ENCODE measurements at regions not wholly inside any gene's neighbourhood (a gene's known extent, or its start where the extent isn't known, plus 50 kb on each side); places are given as distances from the start of the nearest gene placed in this dataset.
"Not testable (repeated sequence)": the region's sequence is repeated elsewhere in the genome, so short reads cannot be mapped to it uniquely, and the experiment has no call there.

DNA sequence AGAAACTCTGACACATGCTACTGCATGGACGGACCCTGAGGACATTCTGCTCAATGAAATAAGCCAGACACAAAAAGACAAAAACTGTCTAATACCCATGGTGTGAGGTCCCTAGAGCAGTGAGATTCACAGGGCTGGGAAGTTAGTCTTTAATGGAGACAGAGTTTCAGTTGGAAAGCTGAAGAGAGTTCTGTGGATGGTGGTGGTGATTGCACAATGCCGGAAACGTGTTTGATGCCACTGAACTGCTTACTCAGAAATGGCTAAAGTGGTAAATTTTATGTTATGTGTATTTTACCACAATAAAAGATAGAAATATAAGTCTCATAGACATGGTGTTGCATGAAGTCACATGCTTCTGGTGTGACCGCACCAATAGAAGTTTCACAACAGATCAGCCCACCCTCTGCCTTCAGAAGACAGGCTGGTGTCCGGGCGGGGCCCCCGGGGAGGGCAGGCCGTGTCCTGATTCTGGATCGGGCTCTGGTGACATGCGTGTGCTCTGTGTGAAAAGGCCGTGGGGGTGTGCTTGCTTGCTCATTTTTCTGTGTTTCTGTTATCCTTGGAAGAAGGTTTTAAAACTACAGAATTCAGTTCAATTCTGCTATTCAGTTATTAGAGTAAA is 108.5 kb upstream of the ZNF469 start:
- DNase-seq: not testable (repeated sequence)

GRCh38 chr16:88274847-88275246 is 107.9 kb upstream of the ZNF469 start:
- DNase-seq: no peak

- DNase-seq: not testable (repeated sequence)
Measured at GRCh38 chr16:88275336-88276122, 107.2 kb upstream of the ZNF469 start.

GRCh38 chr16:88276123-88276588 is 106.6 kb upstream of the ZNF469 start:
- not testable (repeated sequence) for DNase-seq

DNA sequence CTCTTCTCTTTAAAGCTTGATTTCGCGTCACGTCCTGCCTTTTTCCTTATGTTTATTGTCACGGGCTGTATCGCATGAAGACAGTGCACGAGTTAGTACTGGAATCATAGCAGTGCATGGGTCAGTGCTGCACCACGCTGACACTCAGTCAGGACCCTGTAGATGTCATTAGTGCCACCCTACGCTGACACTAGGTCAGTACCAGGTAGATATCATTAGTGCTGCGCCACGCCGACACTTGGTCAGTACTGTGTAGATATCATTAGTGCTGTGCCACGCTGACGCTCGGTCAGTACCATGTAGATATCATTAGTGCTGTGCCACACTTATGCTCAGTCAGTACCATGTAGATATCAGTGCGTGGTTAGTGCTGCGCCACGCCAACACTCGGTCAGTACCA is 106.2 kb upstream of the ZNF469 start:
- no peak for DNase-seq

DNA sequence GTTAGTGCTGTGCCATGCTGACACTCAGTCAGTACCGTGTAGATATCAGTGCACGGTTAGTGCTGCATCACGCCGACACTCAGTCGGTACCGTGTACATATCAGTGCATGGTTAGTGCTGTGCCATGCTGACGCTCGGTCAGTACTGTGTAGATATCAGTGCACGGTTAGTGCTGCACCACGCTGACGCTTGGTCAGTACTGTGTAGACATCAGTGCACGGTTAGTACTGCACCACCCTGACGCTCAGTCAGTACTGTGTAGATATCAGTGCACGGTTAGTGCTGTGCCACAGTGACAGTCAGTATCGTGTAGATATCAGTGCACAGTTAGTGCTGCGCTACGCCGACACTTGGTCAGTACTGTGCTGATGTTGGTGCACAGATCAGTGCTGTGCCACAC is 102.8 kb upstream of the ZNF469 start:
- no peak for DNase-seq

- no peak for DNase-seq
Measured at GRCh38 chr16:88281858-88282563, 100.7 kb upstream of the ZNF469 start.

- no peak for DNase-seq
Measured at GRCh38 chr16:88282564-88283395, 100.0 kb upstream of the ZNF469 start.

DNA sequence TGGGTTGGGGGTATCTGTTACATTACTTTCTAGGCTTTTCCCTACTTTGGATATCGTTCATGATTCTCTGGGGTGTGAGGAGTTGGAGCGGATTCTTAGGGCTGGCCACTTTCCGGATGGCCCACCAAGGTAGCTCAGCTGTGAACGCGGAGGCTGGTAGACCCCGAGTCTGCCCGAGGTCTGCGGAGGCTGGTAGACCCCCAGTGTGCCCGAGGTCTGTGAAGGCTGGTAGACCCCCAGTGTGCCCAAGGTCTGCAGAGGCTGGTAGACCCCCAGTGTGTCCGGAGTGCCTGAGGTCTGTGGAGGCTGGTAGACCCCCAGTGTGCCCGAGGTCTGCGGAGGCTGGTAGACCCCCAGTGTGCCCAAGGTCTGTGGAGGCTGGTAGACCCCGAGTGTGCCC is 99.2 kb upstream of the ZNF469 start:
- no peak for DNase-seq

DNA sequence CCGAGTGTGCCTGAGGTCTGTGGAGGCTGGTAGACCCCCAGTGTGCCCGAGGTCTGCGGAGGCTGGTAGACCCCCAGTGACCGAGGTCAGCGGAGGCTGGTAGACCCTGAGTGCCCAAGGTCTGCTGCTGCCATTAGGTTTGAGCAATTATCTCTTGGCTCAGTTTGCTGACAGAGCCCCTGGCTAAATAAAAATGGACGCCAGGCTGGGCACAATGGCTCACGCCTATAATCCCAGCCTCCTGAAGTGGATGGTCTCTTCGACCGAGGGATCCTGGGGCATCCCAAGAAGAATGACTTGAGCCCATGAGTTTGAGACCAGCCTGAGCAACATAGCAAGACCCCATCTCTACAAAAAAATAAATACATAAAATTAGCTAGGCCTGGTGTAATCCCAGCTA is 98.7 kb upstream of the ZNF469 start:
- DNase-seq: no peak

DNA sequence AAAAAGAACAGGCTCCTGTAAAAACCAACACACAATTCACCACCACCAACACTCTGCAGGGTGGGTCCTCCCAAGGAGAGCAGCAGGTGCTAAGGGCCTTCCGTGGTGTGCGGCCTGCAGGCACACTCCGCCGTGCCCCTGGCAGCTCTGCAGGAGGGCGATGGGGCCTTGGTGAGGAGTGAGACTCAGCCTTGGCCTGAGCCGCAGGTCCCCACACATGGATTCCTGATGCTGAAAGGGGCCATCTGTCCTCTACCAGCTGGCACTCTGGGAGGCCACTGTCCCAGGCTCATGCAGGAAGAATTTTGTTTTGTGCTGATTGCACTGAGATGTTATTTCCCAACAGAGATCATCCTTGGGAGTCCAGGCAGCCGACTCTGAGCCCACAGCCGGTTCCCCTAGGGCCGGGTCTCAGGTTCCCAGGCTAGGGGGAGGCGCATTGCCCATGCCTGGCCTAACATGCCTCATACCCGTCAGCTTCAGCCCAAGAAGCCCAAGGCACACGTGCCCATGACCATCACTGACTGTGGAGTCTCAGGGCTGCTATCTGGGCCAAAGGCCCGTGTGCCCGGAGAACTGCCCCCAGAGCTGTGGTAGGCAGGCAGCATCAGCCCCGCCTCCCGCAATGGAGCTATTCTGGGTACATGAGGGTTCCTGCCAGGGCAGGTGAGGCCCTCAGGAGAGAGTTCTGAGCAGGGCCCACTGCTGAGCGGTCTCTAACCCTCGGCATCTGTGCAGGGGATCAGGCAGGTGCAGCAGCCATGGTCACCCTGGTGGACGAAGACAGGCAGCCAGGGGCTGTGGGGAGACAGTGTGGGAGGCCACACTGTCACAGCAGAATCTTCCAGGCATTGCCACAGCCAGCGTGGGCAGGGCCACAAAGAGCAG is 97.9 kb upstream of the ZNF469 start:
- no peak for DNase-seq

GRCh38 chr16:88285514-88285822 is 97.3 kb upstream of the ZNF469 start:
- DNase-seq: no peak

GRCh38 chr16:88286301-88286923 is 96.3 kb upstream of the ZNF469 start:
- DNase-seq: no peak

- no peak for DNase-seq
Measured at GRCh38 chr16:88287219-88287618, 95.5 kb upstream of the ZNF469 start.

GRCh38 chr16:88288303-88288702 is 94.5 kb upstream of the ZNF469 start:
- no peak for DNase-seq

GRCh38 chr16:88289001-88289400 is 93.8 kb upstream of the ZNF469 start:
- DNase-seq: no peak

DNA sequence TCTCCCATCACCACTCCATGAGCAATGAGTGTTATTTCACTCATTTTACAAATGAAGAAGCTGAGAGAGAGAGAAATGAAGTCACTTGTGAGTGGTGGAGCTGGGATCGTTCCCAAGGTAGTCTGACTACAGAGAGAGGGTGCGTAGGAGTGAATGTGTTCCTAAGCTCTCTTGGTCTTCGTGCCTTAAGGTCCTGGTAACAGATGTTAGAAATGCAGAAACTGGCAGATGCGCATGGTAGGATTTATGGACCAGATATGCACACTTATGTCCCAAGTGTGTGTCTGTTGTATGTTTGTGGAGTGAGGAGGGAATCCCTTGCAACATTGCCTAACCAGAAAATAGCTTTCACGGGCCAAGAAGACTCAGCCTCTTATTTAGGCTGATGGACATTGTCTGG is 93.2 kb upstream of the ZNF469 start:
- no peak for DNase-seq

DNA sequence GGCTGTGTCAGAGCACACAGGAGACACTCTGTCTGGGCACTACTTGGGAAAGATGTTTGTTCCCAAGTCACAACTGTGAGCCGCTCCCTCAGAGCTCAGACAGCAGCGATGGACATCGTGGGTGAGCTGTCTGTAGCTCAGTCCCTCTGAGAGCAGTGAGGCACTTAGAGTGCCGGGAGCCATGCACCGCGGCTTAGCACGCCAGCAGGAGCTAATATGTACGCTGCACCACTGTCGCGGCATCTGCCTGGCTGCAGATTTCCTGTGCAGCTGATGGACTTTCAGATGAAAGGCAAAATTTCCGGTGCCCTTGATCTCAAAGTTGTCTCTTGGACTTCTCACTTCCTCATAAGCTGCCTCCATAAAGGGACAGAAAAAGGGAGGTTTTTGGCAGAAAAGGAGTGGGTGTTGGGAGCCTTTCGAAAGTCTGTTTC is 92.8 kb upstream of the ZNF469 start:
- no peak for DNase-seq

GRCh38 chr16:88290850-88291830 is 91.6 kb upstream of the ZNF469 start:
- DNase-seq: no peak

Data from NCI-H748 treated with DMSO at 0.1 percent for 48 hours (cell line).